ENCODE measurements at regions not wholly inside any gene's neighbourhood (a gene's known extent, or its start where the extent isn't known, plus 50 kb on each side); places are given as distances from the start of the nearest gene placed in this dataset.

- H3K4me3 ChIP-seq (ENCODE audit: low read depth, low read length), result no peak overlapping the region
- DNase-seq (ENCODE audit: low read depth), result no peak
- TF ChIP-seq CTCF (IDR thresholded peaks at IDR 0.05; ENCODE audit: low read depth, low read length, missing control alignments), result peak; percentile 12
Measured at GRCh38 chr10:107814865-107815487, 650.5 kb upstream of the SORCS1 start.

- DNase-seq (ENCODE audit: low read depth), result no peak
- no peak overlapping the region for H3K4me3 ChIP-seq (ENCODE audit: low read depth, low read length)
- TF ChIP-seq CTCF (IDR thresholded peaks at IDR 0.05; ENCODE audit: low read depth, low read length, missing control alignments), result no peak
Measured at GRCh38 chr10:107813451-107814162, 649.1 kb upstream of the SORCS1 start.

GRCh38 chr10:107809889-107810288 is 645.4 kb upstream of the SORCS1 start:
- DNase-seq (ENCODE audit: low read depth), result no peak

GRCh38 chr10:107807836-107808235 is 643.3 kb upstream of the SORCS1 start:
- H3K4me3 ChIP-seq (ENCODE audit: low read depth, low read length), result no peak overlapping the region
- no peak for DNase-seq (ENCODE audit: low read depth)
- TF ChIP-seq CTCF (IDR thresholded peaks at IDR 0.05; ENCODE audit: low read depth, low read length, missing control alignments), result no peak

More at GRCh38 chr10:107809889-107810288, 645.4 kb upstream of the SORCS1 start:
- no peak overlapping the region for H3K4me3 ChIP-seq (ENCODE audit: low read depth, low read length)
- no peak for TF ChIP-seq CTCF (IDR thresholded peaks at IDR 0.05; ENCODE audit: low read depth, low read length, missing control alignments)

GRCh38 chr10:107806026-107806425 is 641.5 kb upstream of the SORCS1 start:
- no peak for DNase-seq (ENCODE audit: low read depth)
- H3K4me3 ChIP-seq (ENCODE audit: low read depth, low read length), result no peak overlapping the region
- TF ChIP-seq CTCF (IDR thresholded peaks at IDR 0.05; ENCODE audit: low read depth, low read length, missing control alignments), result no peak

GRCh38 chr10:107803546-107803945 is 639.0 kb upstream of the SORCS1 start:
- H3K4me3 ChIP-seq (ENCODE audit: low read depth, low read length), result no peak overlapping the region
- no peak for DNase-seq (ENCODE audit: low read depth)
- TF ChIP-seq CTCF (IDR thresholded peaks at IDR 0.05; ENCODE audit: low read depth, low read length, missing control alignments), result no peak

- H3K4me3 ChIP-seq (ENCODE audit: low read depth, low read length), result no peak overlapping the region
- TF ChIP-seq CTCF (IDR thresholded peaks at IDR 0.05; ENCODE audit: low read depth, low read length, missing control alignments), result no peak
- no peak for DNase-seq (ENCODE audit: low read depth)
Measured at GRCh38 chr10:107800061-107800460, 635.6 kb upstream of the SORCS1 start.
